22Rv1 (cell line): ENCODE measurements at regions not wholly inside any gene's neighbourhood (a gene's known extent, or its start where the extent isn't known, plus 50 kb on each side); places are given as distances from the start of the nearest gene placed in this dataset.

Experiments used
- ZFX ChIP-seq: fragments of 450-650 bp; IDR thresholded peaks from 2 replicates; pipeline ENCODE4 v1.6.1; 2017; ENCODE audit warnings: antibody characterized with exemption, borderline replicate concordance
- TF ChIP-seq, protein P1 (sequence below): fragments of 450-650 bp; IDR thresholded peaks from 2 replicates; pipeline ENCODE4 v1.5.1; 2017; ENCODE audit warnings: mild to moderate bottlenecking

DNA sequence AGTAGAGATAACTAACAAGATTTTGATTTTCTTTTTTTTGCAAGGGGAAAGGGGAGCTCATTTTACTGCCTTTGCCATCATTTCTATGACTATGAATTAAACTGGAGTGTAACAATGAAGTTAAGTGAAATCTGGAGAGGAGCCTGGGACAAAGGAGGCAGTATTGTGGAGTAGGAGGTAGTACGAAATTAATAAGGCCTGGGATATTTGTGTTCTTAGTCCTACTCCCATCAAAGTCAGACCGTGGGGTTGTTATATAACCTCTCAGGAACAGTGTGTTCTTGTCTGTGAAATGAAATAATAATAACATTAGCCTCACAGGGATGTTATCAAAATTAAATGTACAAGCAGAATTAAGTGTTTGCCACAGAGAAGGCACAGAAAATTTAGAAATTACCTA, 204.3 kb upstream of the EMCN start:
- TF ChIP-seq, protein P1, sequence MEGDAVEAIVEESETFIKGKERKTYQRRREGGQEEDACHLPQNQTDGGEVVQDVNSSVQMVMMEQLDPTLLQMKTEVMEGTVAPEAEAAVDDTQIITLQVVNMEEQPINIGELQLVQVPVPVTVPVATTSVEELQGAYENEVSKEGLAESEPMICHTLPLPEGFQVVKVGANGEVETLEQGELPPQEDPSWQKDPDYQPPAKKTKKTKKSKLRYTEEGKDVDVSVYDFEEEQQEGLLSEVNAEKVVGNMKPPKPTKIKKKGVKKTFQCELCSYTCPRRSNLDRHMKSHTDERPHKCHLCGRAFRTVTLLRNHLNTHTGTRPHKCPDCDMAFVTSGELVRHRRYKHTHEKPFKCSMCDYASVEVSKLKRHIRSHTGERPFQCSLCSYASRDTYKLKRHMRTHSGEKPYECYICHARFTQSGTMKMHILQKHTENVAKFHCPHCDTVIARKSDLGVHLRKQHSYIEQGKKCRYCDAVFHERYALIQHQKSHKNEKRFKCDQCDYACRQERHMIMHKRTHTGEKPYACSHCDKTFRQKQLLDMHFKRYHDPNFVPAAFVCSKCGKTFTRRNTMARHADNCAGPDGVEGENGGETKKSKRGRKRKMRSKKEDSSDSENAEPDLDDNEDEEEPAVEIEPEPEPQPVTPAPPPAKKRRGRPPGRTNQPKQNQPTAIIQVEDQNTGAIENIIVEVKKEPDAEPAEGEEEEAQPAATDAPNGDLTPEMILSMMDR: no peak
- no peak for TF ChIP-seq ZFX
